ENCODE measurements at regions not wholly inside any gene's neighbourhood (a gene's known extent, or its start where the extent isn't known, plus 50 kb on each side); places are given as distances from the start of the nearest gene placed in this dataset.

DNA sequence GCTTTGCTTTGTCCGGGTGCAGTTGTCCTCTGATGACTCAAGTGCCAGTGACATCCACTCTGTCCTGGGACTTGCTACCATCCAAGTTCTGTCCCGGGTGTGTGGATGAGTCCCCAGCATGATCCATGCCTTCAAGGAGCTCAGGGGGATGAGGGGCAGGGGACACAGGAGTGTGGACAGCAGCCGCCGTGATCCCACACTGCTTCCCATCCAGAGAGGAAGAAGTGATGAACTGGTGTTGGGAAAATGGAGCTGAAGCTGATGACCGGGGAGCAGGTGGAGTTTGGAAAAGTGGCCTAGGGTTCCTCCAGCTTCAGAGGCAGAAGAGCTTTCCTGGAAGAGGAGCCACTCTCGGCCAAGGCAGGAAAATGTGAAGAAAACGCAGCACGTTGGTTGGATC is 249.6 kb upstream of the TNRC6C start:
- no peaks in the 10 kb centered on the region for H3K36me3 ChIP-seq
- H3K9me3 ChIP-seq = peaks cover 5 to 16% (median 12%) of the 10 kb centered on the region in 4 donors
- H3K4me1 ChIP-seq = no peaks in the 10 kb centered on the region
- whole genome bisulfite sequencing, 2 donors = 78 to 82% methylated on average over 8 of the region's 8 CpGs
- H3K27ac ChIP-seq = no peak overlapping the region
- no peak for ATAC-seq (ENCODE audit: low FRiP score in 2 of 2)
- no peaks in the 10 kb centered on the region for H3K27me3 ChIP-seq
- no peak for DNase-seq
- TF ChIP-seq, protein P1, sequence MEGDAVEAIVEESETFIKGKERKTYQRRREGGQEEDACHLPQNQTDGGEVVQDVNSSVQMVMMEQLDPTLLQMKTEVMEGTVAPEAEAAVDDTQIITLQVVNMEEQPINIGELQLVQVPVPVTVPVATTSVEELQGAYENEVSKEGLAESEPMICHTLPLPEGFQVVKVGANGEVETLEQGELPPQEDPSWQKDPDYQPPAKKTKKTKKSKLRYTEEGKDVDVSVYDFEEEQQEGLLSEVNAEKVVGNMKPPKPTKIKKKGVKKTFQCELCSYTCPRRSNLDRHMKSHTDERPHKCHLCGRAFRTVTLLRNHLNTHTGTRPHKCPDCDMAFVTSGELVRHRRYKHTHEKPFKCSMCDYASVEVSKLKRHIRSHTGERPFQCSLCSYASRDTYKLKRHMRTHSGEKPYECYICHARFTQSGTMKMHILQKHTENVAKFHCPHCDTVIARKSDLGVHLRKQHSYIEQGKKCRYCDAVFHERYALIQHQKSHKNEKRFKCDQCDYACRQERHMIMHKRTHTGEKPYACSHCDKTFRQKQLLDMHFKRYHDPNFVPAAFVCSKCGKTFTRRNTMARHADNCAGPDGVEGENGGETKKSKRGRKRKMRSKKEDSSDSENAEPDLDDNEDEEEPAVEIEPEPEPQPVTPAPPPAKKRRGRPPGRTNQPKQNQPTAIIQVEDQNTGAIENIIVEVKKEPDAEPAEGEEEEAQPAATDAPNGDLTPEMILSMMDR (IDR thresholded peaks at IDR 0.05) = no peak
- TF ChIP-seq POLR2AphosphoS5 (IDR thresholded peaks at IDR 0.05) = no peak
- no peak for TF ChIP-seq EP300 (IDR thresholded peaks at IDR 0.05)
- TF ChIP-seq POLR2A (IDR thresholded peaks at IDR 0.05) = no peak
- no peak overlapping the region for H3K4me3 ChIP-seq

DNA sequence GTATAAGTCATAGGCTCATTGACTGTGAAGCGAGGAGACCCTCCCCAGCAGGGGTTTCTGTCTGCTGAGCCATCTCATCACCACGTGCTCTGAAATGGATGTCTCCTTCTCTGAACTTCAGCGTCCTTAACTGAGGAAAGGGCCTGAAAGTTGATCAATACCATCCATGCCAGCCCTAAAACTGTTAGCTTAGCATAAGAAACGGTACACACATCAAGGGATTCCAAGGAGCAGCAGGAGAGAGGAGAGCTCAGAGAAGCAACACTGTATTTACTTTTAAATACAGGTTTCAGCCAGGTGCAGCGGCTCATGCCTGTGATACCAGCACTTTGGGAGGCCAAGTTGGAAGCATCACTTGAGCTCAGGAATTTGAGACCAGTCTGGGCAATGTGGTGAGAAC is 248.9 kb upstream of the TNRC6C start:
- no peak for TF ChIP-seq POLR2AphosphoS5 (IDR thresholded peaks at IDR 0.05)
- TF ChIP-seq, protein P1 (IDR thresholded peaks at IDR 0.05) = no peak
- no peak for TF ChIP-seq EP300 (IDR thresholded peaks at IDR 0.05)
- no peak for TF ChIP-seq POLR2A (IDR thresholded peaks at IDR 0.05)
- no peak overlapping the region for H3K4me3 ChIP-seq
- H3K36me3 ChIP-seq = no peaks in the 10 kb centered on the region
- ATAC-seq (ENCODE audit: low FRiP score in 2 of 2) (no peak), DNase-seq (no peak)
- H3K9me3 ChIP-seq = peaks cover 2 to 9% (median 5%) of the 10 kb centered on the region in 4 donors
- 69 to 75% methylated on average over 5 of the region's 5 CpGs for whole genome bisulfite sequencing, 2 donors
- H3K4me1 ChIP-seq = no peaks in the 10 kb centered on the region
- H3K27me3 ChIP-seq = no peaks in the 10 kb centered on the region
- no peak overlapping the region for H3K27ac ChIP-seq

DNA sequence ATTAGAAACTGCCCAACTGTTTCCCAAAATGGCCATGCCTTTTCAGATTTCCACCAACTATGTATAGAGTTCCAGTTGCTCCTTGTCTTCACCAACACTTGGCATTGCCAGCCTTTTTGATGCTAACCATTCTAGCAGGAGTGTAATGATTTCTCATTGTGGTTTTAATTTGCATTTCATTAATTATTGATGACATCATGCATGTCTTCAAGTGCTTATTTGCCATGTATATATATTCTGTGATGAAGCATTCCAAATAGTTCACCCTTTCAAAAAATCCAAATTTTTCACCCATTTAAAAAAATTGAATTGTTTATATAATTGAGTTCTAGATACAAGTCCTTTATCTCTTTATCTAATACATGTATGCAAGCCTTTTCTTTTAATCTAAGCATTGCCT is 245.9 kb upstream of the TNRC6C start:
- H3K9me3 ChIP-seq = no peaks in the 10 kb centered on the region
- no peak overlapping the region for H3K4me3 ChIP-seq
- no peaks in the 10 kb centered on the region for H3K27me3 ChIP-seq
- TF ChIP-seq EP300 (IDR thresholded peaks at IDR 0.05) = no peak
- no peak for TF ChIP-seq POLR2A (IDR thresholded peaks at IDR 0.05)
- no peak for TF ChIP-seq POLR2AphosphoS5 (IDR thresholded peaks at IDR 0.05)
- TF ChIP-seq, protein P1 (IDR thresholded peaks at IDR 0.05) = no peak
- ATAC-seq (ENCODE audit: low FRiP score in 2 of 2) (no peak), DNase-seq (no peak)
- no peaks in the 10 kb centered on the region for H3K36me3 ChIP-seq
- H3K4me1 ChIP-seq = peaks cover 0 to 3% (median 0%) of the 10 kb centered on the region in 4 donors
- H3K27ac ChIP-seq = no peak overlapping the region

DNA sequence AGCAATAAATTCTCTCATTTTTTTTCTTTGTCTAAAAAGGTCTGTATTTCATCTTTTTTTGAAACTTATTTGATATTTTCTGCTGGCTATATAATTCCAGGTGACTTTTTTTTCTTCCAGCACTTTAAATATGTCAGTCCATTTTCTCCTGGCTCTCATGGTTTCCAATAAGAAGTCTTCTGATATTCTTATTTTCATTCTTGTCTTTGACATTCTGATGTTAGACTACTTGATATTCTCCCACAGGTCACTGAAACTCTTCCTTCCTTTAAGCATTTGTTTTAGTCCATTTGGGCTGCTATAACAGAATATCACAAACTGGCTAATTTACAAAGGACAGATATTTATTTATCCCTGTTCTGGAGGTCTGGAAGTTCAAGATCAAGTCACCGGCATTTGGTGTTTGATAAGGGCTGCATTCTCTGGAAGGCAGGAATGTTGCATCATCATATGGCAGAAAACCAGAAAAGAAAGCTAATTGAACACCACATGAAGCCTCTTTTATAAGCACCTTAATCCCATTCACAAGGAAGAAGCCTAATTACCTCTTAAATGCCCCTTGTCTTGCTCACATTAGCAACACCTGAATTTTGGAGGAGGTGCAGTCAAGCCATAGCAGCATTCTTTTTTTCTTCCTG is 242.1 kb upstream of the TNRC6C start:
- peaks cover 0 to 3% (median 0%) of the 10 kb centered on the region in 4 donors for H3K4me1 ChIP-seq
- no peaks in the 10 kb centered on the region for H3K27me3 ChIP-seq
- 35 to 52% methylated on average over 1 of the region's 1 CpG for WGBS, 2 donors
- H3K36me3 ChIP-seq = no peaks in the 10 kb centered on the region
- DNase-seq = no peak
- ATAC-seq (ENCODE audit: low FRiP score in 2 of 2) = no peak
- no peak overlapping the region for H3K4me3 ChIP-seq
- no peak overlapping the region for H3K27ac ChIP-seq
- no peaks in the 10 kb centered on the region for H3K9me3 ChIP-seq
- TF ChIP-seq POLR2A (IDR thresholded peaks at IDR 0.05) (no peak), EP300 (IDR thresholded peaks at IDR 0.05) (no peak), POLR2AphosphoS5 (IDR thresholded peaks at IDR 0.05) (no peak)
- TF ChIP-seq, protein P1 (IDR thresholded peaks at IDR 0.05) = no peak

Measured in upper lobe of left lung (tissue), 6 donors.